Upper lobe of left lung (tissue), 4 donors: ENCODE measurements at regions not wholly inside any gene's neighbourhood (a gene's known extent, or its start where the extent isn't known, plus 50 kb on each side); places are given as distances from the start of the nearest gene placed in this dataset.

ENCODE experiments used
- CTCF ChIP-seq, 6 experiments: fragments of 450-650 bp in 4 of 6; fragments of 200-600 bp in 2 of 6; sonication (generic) in 2 of 6; IDR thresholded peaks; one replicate each; pipeline ENCODE4 v1.5.1; 2016 to 2019; ENCODE audit warnings: antibody characterized with exemption in 6 of 6
- POLR2AphosphoS5 ChIP-seq, 2 donors: sonication (generic); formaldehyde crosslinking; IDR thresholded peaks; one replicate each; pipeline ENCODE4 v1.5.1; 2017; ENCODE audit warnings: antibody characterized with exemption in 2 of 2

DNA sequence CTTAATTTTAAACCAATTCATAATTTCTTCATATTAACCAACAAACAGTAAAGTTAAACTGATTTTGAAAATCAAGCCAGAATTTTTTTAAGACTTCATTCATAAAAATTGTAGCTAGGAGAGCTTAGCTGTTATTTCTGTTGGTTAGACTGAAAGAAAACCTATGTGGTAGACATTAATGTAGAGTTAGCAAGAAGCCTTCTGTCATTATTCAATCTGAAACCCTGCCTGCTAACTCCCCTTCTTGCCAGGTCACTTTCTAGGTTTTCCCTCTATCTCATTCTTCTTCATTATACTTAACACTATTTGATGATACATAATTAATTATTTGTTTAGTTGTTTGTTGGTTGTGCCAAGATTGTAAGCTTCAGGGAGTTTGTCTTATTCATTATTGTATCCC, 304.3 kb upstream of the MEF2C start:
- TF ChIP-seq CTCF (IDR thresholded peaks at IDR 0.05): no peak
- TF ChIP-seq POLR2AphosphoS5 (IDR thresholded peaks at IDR 0.05): no peak
